ENCODE measurements at regions not wholly inside any gene's neighbourhood (a gene's known extent, or its start where the extent isn't known, plus 50 kb on each side); places are given as distances from the start of the nearest gene placed in this dataset.

DNA sequence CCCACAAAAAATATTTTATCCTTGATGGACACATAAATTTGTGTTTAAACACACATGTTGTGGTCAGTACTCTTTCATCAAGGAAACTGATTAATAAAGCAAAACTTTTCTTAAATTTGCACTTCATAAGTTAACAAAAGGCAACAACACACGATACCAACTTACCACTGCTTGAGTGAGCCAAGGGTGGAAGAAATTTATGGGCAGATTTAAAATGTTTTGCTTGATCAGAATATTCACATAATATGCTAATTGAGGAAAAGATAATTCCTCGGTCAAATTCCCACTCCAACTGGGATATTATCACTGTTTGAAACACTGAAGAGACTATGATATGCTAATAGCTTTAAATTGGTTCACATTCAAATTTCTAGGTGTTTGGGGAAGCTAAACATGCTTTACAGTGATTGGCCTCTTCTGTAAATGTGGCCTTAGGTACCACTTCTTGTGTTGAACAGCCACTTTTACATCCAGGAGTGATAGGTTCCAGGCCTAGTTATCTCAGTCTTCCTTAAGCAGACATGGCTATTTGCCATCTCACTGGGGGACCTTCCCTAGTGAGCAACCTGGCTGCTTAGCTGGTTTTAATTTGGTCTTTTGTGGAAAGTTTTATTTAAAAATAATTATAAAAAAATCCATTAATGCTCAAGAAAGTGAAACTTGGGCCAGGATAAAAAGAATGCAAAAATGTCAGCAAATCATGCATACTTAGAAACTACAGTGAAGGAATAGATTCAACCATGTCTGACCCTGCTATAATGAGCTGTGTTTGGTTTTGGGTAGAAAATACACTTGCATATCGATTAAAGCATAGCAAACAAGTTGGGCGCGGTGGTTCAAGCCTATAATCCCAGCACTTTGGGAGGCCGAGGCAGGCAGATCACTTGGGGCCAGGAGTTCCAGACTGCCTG is 221.2 kb upstream of the MAP3K7 start:
- no peak for DNase-seq

DNA sequence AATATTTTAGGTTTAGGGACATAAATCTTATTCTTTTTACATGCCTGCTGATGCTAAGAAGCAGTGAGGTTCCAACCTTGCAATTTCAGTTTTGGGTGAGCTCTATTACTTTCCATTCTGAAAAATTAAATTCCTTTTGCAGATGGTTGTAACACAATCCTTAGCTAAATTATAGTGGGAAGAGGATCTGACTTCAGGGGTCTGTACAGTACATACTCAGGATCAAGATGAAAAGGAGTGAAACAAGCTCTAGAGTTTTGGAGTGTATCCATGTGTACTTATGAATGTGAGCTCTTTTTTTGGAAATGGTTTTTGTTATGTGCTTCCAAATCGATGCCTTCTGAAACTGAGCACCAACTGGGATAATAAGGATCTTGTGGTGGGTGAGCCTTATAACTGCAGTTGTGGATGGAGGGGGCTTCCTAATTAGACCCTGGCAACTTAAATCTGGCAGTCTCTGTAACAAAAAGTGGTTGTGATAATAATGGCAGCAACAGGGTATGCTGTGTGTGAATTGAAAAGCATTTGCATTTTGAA is 218.8 kb upstream of the MAP3K7 start:
- no peak for DNase-seq

DNA sequence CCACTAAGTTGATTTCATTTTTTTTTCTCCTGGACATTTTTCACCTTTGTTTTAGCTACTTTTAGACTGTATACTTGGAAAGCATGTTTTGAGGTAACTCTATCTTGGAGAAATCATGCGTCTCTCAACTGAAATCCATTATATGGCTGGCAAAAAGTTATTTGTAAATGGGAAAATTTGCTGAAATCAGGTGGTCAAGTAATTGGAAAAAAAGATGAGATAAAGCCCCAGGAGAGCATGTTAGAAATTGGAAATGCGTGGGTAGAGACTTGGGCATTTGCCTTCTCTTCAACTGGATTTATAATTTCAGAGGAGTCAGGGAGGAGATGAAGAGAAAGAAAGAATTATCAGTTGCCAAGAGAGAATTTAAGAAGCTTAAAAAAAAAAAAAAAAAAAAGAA is 217.1 kb upstream of the MAP3K7 start:
- DNase-seq, result no peak

DNA sequence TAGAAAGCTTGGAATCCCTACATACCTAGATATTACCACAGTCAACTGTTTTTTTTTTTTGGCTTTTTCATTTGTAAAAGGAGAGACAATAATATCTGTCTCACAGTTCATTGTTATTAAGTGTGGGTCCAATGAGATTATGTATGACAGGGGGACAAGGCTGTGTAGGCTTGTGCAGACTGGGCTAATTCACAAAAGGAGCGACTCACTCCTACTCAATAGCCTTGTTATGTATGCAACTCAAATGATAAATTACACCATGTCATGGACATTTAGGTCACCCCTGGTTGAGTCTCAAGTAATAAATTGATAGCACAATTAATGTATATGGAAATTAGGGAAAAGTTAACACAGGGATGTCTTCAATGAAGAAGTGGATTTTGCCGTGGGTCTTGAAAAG is 208.2 kb upstream of the MAP3K7 start:
- DNase-seq, result no peak

DNA sequence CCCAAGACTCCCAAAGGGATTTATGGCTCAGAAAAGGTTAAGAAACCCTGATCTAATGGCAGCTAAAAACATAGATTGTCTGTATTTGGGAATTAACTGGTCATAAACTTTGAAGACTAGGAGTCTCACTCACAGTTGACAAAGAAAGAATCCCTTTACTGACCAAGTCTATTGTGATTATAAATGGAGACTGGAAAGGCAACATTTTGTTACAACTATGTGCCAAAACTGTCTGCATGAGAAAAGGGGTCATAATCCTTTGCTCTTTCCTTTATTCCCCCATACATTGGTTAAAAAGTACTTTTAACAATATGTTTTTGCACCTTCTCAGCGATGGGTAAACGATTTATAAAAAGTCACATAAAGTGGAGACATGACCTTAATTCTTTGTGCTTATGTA is 206.9 kb upstream of the MAP3K7 start:
- no peak for DNase-seq

DNA sequence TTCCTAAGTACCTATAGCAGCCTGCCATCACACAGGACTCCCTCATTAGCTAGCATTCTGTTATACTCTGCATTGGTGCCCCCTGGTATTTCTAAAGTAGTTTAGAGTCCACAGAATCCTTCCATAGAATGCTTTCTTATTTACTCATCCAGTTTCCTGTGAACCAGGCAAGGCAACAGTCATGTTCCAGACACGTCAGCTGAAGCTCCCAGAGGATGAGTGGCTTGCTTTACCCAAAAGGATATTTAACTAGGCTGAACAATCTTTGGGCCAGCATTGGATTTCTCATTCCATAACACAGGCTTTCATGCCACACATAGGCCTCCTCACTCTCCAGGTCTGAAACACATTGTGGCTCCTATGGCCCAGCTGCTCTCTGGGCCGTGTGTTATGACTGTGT is 203.8 kb upstream of the MAP3K7 start:
- DNase-seq, result no peak

DNA sequence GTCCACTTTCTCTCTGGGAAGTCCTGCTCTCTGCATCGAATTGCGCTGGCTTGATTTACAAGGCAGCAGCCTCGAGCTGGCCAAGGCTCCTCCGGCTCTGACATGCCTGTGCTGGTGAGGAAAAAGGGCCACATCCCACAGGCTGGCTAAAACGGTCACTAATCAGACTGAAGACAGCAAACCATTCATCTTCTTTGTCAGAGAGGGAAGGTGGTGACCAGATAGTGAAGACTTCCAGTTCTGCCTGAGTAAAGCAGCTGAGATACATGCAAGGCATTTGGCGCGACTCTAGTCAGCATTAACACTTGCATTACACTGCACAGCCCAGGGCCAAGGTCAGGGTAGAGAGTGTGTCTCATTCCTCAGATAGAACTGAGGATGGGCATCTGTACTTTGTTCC is 203.2 kb upstream of the MAP3K7 start:
- no peak for DNase-seq

DNA sequence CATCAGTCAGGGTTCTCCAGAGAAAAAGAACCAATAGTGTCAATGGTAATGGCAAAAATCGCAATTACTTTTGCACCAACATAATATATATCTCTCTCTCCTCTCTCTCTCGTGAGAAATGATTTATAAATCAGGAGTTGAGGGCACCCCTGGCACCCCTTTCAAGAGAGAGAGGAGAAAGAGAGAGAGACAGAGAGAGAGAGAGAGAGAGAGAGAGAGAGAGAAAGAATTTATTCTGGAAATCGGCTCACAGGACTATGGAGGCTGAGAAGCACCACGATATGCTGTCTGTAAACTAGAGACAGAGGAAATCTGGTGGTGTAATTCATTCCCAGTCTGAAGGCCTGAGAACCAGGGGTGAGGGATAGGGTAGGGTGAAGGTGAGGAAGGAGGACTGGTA is 201.9 kb upstream of the MAP3K7 start:
- no peak for DNase-seq

DNA sequence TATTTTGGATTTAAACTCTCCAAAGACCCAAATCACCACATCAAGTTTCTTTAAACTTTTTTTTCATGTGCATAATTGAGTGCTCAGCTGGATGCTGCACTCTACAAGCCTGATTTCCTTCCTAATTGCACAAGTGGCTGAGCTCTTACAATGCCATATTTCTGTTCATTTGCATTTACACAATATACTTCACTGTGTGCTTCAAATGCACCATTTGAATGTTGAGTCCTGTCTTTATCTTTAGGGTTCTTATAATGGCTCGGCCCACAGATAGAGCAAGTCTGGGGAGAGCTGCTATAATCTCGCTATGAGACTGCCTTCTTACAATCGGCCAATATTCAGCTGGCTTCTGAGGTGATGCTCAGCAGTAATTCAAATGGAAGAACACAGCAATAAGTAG is 200.6 kb upstream of the MAP3K7 start:
- DNase-seq, result no peak

DNA sequence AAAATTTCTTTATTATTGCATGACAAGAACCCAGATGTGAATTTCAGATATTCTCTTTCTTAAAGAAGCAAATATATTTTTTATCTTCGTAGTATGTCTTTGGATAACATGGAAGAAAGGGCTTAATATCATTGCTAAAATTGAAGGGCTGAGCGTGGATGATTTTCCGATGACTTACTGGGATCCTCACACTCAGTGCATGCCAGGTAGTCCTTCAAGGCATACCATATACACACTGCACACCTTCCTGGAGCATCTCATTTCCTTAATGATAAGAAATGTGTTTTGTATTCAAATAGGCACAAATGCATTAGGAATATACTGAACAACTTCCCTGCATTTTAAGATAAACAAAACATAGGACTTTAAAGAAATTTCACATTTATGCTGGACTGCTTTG is 193.9 kb upstream of the MAP3K7 start:
- DNase-seq, result no peak

DNA sequence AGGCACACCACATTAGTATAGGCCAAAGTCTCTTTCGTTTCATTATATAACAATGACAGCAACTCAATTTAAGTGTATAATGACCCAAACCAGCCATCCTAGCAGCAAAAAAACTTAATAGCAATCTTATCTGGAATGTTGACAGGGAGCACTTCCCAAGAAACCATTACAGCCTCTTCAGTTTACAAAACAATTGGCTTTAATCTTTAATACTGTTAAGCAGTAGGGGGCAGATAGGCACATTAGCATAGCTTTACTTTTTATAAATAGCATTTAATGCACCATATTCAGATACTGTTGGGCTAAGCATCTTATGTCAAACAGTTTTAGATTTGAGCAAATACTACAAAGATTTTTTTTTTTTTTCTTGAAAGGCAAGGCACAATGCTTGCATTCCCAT is 193.3 kb upstream of the MAP3K7 start:
- no peak for DNase-seq

DNA sequence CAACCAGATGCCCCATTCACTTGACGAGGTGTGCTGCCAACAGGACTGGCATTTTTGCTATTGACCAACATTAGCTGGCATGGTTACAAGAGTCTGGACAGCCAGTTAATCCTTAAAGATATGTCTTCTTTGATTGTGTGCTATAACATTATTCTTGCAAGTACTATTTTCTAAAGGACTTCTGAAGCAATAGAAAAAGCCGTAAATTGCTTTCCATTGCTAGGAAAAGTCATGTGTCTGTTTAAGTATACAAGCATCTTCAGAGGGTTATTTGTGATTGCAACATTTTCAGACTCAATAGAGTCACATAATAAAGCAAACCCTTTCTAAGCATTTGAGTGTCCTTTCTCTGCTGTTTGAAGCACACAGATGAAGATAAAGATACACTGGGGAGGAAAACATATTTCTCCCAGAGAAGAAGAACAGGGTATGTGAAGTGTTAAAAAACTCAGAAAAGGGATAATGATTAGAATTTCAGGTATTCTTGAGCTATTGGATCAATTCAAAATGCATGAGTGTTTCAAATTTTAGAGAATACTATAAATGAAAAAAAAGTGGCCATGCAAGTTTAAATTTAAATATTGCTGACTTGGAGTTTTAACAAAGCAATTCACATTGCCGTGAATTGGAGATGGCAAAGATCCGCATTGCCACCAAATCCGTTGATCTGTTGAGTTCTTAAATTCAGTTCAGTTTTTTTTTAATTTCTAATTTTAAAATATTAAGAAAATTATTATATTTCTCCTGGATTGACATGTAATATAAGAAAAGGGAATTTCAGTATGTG is 191.7 kb upstream of the MAP3K7 start:
- no peak for DNase-seq

DNA sequence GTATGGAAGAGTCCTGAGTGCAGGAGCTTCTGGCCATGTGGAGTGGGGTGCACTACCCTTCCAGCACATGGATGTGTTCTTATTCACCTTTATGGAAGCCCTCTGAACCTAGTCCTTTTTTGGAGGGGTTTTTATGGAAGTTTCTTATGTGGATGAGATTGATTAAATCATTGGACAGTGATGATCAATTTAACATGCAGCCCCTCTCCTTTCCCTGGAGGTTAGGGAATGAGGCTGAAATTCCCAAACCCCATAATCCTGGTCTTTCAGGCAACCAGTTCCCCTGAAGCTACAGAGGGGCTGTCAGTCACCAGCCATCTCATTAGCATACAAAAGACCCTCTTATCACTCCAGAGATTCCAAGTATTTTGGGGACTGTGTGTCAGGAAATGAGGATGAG is 183.9 kb upstream of the MAP3K7 start:
- no peak for DNase-seq

DNA sequence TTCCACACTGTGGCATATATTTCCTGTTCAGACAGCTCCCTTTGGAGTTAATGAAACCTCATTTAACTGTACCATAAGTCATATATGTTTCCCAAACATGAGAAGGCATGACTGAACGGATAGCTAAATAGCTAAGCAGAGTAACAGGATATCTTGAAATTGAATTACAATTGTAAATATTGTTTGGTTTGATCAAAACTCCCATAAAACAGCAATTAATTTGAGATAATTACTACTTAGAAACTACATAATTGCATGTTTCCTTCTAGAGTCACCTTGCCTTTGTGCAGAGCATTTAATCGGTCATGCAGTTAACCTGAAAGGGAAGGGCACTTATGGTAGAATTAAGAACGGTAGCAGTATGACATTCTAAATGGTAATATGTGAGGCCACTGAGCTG is 179.0 kb upstream of the MAP3K7 start:
- no peak for DNase-seq

DNA sequence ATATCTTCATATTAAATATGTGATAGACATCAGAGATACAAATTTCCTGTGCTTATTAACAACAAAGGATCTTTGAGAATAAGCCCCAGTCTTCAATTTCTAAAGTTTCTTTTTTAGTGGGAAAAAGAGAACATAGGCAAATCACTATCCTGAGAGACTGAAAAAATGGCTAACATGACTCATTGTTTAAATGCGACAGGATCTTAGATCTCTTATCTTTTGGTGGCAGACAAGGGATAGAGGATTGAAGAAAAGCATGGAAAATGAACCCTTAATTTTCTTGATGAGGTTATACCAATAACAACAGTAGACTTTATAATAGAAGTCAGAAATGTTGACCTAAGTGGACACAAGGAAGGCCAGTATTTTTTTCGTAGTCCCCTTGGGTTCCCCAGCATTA is 178.6 kb upstream of the MAP3K7 start:
- no peak for DNase-seq

DNA sequence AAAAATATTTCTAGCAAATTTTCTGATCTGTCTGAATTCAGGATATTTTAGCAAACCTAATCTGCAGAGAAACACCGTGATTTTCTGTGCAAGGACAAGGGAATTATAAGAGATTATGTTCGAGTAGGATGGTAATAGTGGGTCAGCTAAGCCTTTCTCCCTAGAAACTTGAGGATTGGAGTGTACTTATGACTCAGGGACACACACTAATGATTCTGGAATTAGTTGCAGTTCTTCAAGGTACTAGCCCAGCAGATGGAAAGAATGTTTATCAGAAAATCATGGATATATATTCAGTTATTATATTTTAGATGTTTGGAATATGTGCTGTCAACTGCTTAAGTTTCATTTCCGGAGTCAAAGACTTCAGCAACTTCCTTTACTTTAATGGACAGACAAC is 177.1 kb upstream of the MAP3K7 start:
- no peak for DNase-seq

DNA sequence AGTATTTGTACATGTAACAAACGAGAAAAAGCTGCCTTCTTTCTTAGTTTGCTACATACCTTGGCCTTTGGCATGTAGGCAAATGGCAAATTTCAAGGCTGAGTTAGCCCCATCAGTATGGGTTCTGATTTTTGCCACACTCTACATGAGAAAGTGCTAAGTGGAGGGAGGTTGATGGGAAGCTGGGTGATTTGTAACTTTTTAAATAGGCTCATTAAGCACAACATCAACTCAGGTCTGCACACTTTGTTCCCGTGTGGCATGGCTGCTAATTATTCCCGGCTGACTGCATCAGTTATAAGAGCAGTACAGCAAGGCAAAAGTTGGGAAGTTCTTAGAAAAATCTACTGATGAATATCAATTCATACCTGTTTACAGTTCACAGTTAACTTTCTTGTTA is 172.8 kb upstream of the MAP3K7 start:
- DNase-seq, result no peak

DNA sequence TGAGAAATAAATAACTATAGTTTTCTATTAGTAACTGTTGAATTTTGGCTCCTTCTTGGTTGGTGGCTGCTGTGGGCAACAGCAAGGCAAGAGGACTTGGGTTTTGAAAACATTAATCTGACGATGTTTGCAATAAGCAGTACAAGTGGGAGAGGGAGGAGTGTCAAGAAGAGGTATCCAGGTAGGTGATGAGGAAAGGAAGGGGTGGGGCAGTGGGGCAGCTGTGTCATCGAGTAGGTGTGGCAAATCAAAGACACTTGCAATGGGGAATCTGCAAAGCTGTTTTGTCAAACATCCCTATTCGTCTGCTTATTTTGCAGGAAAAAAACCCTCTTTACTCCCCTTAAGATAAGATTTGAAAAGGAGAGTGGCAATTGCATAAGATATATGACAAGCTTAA is 171.9 kb upstream of the MAP3K7 start:
- DNase-seq, result no peak

DNA sequence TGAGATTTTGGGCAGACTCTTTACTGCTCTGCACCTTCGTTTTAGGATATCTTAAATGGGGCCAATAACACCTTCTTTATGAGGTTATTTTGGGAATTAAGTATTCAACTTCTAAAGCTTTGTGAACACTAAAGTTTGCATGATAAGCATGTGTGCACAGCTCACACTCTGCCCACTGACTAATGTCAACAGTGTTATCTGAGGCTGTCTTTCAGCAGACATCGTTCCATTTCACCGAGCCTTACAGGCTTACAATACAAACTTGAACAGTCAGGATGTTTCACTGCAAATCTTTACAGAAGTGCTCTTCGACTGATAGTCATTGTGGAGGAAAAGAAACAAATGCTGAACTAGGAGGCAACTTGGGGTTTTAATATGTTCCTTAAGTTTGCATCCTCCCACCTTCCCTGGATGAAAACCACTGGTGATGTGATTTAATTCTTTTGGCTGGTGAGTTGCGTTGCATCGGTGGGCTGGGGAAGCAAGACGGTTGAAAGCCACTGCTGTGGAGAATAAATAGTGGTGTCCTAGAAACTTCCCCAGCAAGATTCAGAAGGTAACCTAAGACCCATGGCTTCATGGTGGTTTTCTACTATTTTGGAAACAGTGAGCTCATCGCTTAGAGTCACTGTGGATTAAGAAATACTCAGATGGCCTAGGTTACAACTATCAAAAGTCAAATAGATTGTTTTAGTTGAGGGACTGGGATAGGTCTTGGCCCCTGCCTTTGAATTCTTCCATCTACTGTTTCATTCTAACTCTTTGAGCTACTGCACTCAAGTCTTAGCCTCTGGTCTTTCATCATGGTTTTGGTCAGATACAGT is 167.2 kb upstream of the MAP3K7 start:
- no peak for DNase-seq

DNA sequence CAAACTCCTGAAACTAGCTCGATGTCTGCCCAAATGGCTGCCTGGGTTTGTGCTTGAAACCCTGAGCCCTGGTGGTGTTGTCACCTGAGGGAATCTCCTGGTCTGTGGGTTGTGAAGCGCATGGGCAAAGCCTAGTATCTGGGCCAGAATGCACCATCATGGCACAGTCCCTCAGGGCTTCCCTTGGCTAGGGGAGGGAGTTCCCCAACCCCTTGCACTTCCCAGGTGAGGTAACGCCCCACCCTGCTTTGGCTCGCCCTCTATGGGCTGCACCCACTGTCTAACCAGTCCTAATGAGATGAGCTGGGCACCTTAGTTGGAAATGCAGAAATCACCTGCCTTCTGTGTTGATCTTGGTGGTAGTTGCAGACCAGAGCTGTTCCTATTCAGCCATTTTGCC is 152.9 kb upstream of the MAP3K7 start:
- no peak for DNase-seq

DNA sequence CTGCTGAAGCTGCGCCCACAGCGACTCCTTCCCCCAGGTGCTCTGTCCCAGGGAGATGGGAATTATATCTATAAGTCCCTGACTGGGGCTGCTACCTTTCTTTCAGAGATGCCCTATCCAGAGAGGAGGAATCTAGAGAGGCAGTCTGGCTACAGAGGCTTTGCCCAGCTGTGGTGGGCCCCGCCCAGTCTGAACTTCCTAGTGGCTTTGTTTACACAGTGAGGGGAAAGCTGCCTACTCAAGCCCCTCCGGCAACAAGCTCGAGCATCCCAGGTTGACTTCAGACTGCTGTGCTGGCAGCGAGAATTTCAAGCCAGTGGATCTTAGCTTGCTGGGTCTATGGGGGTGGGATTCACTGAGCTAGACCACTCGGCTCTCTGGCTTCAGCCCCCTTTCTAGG is 152.5 kb upstream of the MAP3K7 start:
- no peak for DNase-seq

DNA sequence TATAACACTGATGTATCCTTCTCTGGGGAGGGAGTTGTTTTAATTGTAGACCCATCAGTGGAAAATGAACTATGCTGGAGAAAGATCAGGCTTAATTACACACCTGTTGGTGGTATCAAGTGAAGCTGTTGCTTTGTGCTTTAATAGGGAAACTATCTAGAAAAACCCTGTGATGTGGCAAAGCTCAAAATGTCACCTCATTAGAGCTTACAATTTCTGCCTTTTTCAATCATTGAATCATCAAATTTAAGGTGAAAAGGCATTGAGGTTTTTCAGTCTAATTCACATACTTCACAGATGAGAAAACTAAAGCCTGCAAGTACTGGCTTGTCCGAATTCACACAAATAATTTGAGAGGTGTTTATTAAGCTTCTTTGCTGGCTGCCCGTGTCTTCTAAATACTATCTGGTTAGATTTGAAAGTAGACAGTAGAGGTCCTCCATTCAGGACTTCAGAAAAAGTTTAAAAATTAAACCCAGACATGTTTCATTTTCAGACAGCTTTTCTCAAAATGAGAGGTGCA is 143.3 kb upstream of the MAP3K7 start:
- no peak for DNase-seq

DNA sequence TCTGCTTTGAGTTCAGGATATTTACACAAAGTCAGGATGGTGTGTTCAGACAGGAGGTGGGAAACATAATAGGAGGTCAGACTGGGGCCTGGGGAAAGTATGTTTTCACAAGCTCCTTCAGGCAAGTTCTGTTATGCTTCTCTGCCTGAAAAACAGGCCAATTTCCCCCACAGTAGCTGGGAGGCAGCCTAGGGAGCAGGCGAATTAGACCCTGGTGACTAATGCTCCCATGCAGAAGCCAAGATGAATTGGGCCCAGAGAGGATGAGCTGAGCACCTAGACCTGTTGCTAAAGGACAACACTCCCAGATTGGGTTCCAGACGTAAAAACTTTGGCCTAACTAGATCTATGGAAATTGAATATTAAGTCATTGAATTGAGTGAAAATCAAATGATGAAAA is 142.2 kb upstream of the MAP3K7 start:
- DNase-seq, result no peak
